HEK293 (cell line): ENCODE measurements at regions not wholly inside any gene's neighbourhood (a gene's known extent, or its start where the extent isn't known, plus 50 kb on each side); places are given as distances from the start of the nearest gene placed in this dataset.

Experiments
- GLIS1 ChIP-seq: fragments of 450-650 bp; formaldehyde crosslinking; IDR thresholded peaks from 2 replicates; pipeline ENCODE4 v1.5.1; 2016; ENCODE audit warnings: missing biosample characterization, missing genetic modification characterization
- KLF10 ChIP-seq: fragments of 450-650 bp; IDR thresholded peaks from 2 replicates; pipeline ENCODE4 v1.5.1; 2018; ENCODE audit warnings: missing biosample characterization, mild to moderate bottlenecking, missing genetic modification characterization
- KLF8 ChIP-seq: fragments of 450-650 bp; formaldehyde crosslinking; IDR thresholded peaks from 2 replicates; pipeline ENCODE4 v1.5.1; 2016; ENCODE audit warnings: missing biosample characterization, missing genetic modification characterization
- OSR2 ChIP-seq: fragments of 450-650 bp; formaldehyde crosslinking; IDR thresholded peaks from 2 replicates; pipeline ENCODE4 v1.5.1; 2016; ENCODE audit warnings: missing biosample characterization, missing genetic modification characterization
- SCRT1 ChIP-seq: fragments of 450-650 bp; formaldehyde crosslinking; IDR thresholded peaks from 2 replicates; pipeline ENCODE4 v1.5.1; 2016; ENCODE audit warnings: missing biosample characterization, missing genetic modification characterization, borderline replicate concordance
- ZNF157 ChIP-seq: fragments of 450-650 bp; formaldehyde crosslinking; IDR thresholded peaks from 2 replicates; pipeline ENCODE4 v1.5.1; 2016; ENCODE audit warnings: missing biosample characterization, missing genetic modification characterization
- ZNF19 ChIP-seq: fragments of 450-650 bp; formaldehyde crosslinking; IDR thresholded peaks from 2 replicates; pipeline ENCODE4; 2016; ENCODE audit warnings: missing biosample characterization, missing genetic modification characterization, low read depth
- ZNF211 ChIP-seq: fragments of 450-650 bp; formaldehyde crosslinking; IDR thresholded peaks from 2 replicates; pipeline ENCODE4 v1.5.1; 2016; ENCODE audit warnings: low read depth, missing biosample characterization, missing genetic modification characterization
- ZNF221 ChIP-seq: fragments of 450-650 bp; formaldehyde crosslinking; IDR thresholded peaks from 2 replicates; pipeline ENCODE4 v1.5.1; 2017; ENCODE audit warnings: missing biosample characterization, missing genetic modification characterization, borderline replicate concordance
- ZNF274 ChIP-seq, 2 experiments: fragments of 200-500 bp in 1 of 2; fragments of 450-650 bp in 1 of 2; sonication (Bioruptor generic) in 1 of 2; formaldehyde crosslinking in 1 of 2; IDR thresholded peaks; 2 replicates each; pipeline versions ENCODE4 v1.5.1 to v1.6.1; 2014 to 2016; ENCODE audit warnings: borderline replicate concordance in 1 of 2, inconsistent platforms in 1 of 2, low read length in 1 of 2, missing biosample characterization in 1 of 2, missing genetic modification characterization in 1 of 2
- ZNF302 ChIP-seq: fragments of 450-650 bp; formaldehyde crosslinking; IDR thresholded peaks from 2 replicates; pipeline ENCODE4 v1.5.1; 2016; ENCODE audit warnings: missing biosample characterization, missing genetic modification characterization, low read depth
- ZNF404 ChIP-seq: fragments of 450-650 bp; formaldehyde crosslinking; IDR thresholded peaks from 2 replicates; pipeline ENCODE4 v1.5.1; 2017; ENCODE audit warnings: missing biosample characterization, missing genetic modification characterization
- ZNF48 ChIP-seq: fragments of 450-650 bp; formaldehyde crosslinking; IDR thresholded peaks from 2 replicates; pipeline ENCODE4 v1.5.1; 2016; ENCODE audit warnings: missing biosample characterization, missing genetic modification characterization
- ZNF610 ChIP-seq: fragments of 450-650 bp; formaldehyde crosslinking; IDR thresholded peaks from 2 replicates; pipeline ENCODE4 v1.5.1; 2016; ENCODE audit warnings: missing biosample characterization, missing genetic modification characterization, borderline replicate concordance
- ZNF629 ChIP-seq: fragments of 450-650 bp; formaldehyde crosslinking; IDR thresholded peaks from 2 replicates; pipeline ENCODE4 v1.5.1; 2017; ENCODE audit warnings: missing biosample characterization, missing genetic modification characterization
- ZNF785 ChIP-seq: fragments of 450-650 bp; formaldehyde crosslinking; IDR thresholded peaks from 2 replicates; pipeline ENCODE4 v1.5.1; 2016; ENCODE audit warnings: missing biosample characterization, missing genetic modification characterization
- ZNF837 ChIP-seq: fragments of 450-650 bp; formaldehyde crosslinking; IDR thresholded peaks from 2 replicates; pipeline ENCODE4 v1.5.1; 2016; ENCODE audit warnings: missing biosample characterization, missing genetic modification characterization
- TF ChIP-seq, protein P1 (sequence below): fragments of 450-650 bp; formaldehyde crosslinking; IDR thresholded peaks from 2 replicates; pipeline ENCODE4 v1.5.1; 2016; ENCODE audit warnings: missing biosample characterization, missing genetic modification characterization
- TF ChIP-seq, protein P2 (sequence below): fragments of 450-650 bp; formaldehyde crosslinking; IDR thresholded peaks from 2 replicates; pipeline ENCODE4 v1.5.1; 2016; ENCODE audit warnings: missing biosample characterization, missing genetic modification characterization
- TF ChIP-seq, protein P3 (sequence below): fragments of 450-650 bp; formaldehyde crosslinking; IDR thresholded peaks from 2 replicates; pipeline ENCODE4 v1.5.1; 2016; ENCODE audit warnings: missing biosample characterization, missing genetic modification characterization
- TF ChIP-seq, protein P4 (sequence below): fragments of 450-650 bp; formaldehyde crosslinking; IDR thresholded peaks from 2 replicates; pipeline ENCODE4 v1.5.1; 2016; ENCODE audit warnings: missing biosample characterization, missing genetic modification characterization, low read depth
- TF ChIP-seq, protein P5 (sequence below): fragments of 450-650 bp; formaldehyde crosslinking; IDR thresholded peaks from 2 replicates; pipeline ENCODE4 v1.5.1; 2016; ENCODE audit warnings: missing biosample characterization, missing genetic modification characterization
- TF ChIP-seq, protein P6 (sequence below): fragments of 450-650 bp; formaldehyde crosslinking; IDR thresholded peaks from 2 replicates; pipeline ENCODE4 v1.5.1; 2016; ENCODE audit warnings: missing biosample characterization, missing genetic modification characterization
- TF ChIP-seq, protein P7 (sequence below): fragments of 450-650 bp; formaldehyde crosslinking; IDR thresholded peaks from 2 replicates; pipeline ENCODE4 v1.5.1; 2016; ENCODE audit warnings: missing biosample characterization, missing genetic modification characterization
- TF ChIP-seq, protein P8 (sequence below): IDR thresholded peaks from 2 replicates; pipeline ENCODE4 v1.6.1; 2011; ENCODE audit warnings: mild to moderate bottlenecking, low read depth, low read length, borderline replicate concordance

DNA sequence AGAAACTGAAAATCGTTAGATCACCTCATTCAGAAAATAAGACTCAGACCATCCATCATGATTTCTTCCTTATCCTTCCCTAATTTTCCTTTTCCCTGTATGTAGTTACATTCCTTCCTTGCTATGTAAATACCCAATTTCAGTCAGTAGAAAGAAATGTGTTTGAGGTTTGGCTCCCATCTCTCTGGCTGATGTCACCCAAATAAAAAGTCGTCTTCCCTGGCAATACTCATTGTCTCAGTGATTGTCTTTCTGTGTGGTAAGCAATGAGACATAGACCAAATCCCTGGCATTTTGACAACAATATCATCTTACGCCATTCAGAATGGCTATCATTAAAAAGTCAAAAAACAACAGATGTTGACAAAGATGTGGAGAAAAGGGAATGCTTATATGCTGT is 303.9 kb upstream of the EDIL3 start (continued):
- TF ChIP-seq ZNF274 (IDR thresholded peaks at IDR 0.05; ENCODE audit: low read length) (no peak), ZNF274 (tag by site-specific recombination; IDR thresholded peaks at IDR 0.05; ENCODE audit: borderline replicate concordance) (no peak), ZNF221 (tag by site-specific recombination) (no peak), ZNF610 (tag by site-specific recombination) (no peak), ZNF837 (tag by site-specific recombination) (no peak), ZNF48 (no peak), OSR2 (tag by site-specific recombination) (no peak), KLF8 (tag by site-specific recombination) (peak; percentile 28; the same call in 1 of the 2 replicates), ZNF302 (tag by site-specific recombination) (no peak), ZNF211 (no peak), ZNF19 (tag by site-specific recombination) (no peak), ZNF785 (tag by site-specific recombination) (no peak), ZNF404 (tag by site-specific recombination) (no peak), ZNF157 (no peak), SCRT1 (no peak), KLF10 (no peak), GLIS1 (tag by site-specific recombination) (no peak), ZNF629 (tag by site-specific recombination) (peak; percentile 50)
- TF ChIP-seq, protein P1, sequence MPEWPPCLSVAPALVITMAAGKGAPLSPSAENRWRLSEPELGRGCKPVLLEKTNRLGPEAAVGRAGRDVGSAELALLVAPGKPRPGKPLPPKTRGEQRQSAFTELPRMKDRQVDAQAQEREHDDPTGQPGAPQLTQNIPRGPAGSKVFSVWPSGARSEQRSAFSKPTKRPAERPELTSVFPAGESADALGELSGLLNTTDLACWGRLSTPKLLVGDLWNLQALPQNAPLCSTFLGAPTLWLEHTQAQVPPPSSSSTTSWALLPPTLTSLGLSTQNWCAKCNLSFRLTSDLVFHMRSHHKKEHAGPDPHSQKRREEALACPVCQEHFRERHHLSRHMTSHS, result no peak
- TF ChIP-seq, protein P2, sequence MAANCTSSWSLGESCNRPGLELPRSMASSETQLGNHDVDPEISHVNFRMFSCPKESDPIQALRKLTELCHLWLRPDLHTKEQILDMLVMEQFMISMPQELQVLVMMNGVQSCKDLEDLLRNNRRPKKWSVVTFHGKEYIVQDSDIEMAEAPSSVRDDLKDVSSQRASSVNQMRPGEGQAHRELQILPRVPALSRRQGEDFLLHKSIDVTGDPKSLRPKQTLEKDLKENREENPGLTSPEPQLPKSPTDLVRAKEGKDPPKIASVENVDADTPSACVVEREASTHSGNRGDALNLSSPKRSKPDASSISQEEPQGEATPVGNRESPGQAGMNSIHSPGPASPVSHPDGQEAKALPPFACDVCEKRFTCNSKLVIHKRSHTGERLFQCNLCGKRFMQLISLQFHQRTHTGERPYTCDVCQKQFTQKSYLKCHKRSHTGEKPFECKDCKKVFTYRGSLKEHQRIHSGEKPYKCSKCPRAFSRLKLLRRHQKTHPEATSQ, result no peak
- TF ChIP-seq, protein P3, sequence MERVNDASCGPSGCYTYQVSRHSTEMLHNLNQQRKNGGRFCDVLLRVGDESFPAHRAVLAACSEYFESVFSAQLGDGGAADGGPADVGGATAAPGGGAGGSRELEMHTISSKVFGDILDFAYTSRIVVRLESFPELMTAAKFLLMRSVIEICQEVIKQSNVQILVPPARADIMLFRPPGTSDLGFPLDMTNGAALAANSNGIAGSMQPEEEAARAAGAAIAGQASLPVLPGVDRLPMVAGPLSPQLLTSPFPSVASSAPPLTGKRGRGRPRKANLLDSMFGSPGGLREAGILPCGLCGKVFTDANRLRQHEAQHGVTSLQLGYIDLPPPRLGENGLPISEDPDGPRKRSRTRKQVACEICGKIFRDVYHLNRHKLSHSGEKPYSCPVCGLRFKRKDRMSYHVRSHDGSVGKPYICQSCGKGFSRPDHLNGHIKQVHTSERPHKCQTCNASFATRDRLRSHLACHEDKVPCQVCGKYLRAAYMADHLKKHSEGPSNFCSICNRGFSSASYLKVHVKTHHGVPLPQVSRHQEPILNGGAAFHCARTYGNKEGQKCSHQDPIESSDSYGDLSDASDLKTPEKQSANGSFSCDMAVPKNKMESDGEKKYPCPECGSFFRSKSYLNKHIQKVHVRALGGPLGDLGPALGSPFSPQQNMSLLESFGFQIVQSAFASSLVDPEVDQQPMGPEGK, result no peak
- TF ChIP-seq, protein P4, sequence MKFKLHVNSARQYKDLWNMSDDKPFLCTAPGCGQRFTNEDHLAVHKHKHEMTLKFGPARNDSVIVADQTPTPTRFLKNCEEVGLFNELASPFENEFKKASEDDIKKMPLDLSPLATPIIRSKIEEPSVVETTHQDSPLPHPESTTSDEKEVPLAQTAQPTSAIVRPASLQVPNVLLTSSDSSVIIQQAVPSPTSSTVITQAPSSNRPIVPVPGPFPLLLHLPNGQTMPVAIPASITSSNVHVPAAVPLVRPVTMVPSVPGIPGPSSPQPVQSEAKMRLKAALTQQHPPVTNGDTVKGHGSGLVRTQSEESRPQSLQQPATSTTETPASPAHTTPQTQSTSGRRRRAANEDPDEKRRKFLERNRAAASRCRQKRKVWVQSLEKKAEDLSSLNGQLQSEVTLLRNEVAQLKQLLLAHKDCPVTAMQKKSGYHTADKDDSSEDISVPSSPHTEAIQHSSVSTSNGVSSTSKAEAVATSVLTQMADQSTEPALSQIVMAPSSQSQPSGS, result no peak
- TF ChIP-seq, protein P5, sequence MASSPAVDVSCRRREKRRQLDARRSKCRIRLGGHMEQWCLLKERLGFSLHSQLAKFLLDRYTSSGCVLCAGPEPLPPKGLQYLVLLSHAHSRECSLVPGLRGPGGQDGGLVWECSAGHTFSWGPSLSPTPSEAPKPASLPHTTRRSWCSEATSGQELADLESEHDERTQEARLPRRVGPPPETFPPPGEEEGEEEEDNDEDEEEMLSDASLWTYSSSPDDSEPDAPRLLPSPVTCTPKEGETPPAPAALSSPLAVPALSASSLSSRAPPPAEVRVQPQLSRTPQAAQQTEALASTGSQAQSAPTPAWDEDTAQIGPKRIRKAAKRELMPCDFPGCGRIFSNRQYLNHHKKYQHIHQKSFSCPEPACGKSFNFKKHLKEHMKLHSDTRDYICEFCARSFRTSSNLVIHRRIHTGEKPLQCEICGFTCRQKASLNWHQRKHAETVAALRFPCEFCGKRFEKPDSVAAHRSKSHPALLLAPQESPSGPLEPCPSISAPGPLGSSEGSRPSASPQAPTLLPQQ (tag by site-specific recombination), result peak; percentile 66
- TF ChIP-seq, protein P6, sequence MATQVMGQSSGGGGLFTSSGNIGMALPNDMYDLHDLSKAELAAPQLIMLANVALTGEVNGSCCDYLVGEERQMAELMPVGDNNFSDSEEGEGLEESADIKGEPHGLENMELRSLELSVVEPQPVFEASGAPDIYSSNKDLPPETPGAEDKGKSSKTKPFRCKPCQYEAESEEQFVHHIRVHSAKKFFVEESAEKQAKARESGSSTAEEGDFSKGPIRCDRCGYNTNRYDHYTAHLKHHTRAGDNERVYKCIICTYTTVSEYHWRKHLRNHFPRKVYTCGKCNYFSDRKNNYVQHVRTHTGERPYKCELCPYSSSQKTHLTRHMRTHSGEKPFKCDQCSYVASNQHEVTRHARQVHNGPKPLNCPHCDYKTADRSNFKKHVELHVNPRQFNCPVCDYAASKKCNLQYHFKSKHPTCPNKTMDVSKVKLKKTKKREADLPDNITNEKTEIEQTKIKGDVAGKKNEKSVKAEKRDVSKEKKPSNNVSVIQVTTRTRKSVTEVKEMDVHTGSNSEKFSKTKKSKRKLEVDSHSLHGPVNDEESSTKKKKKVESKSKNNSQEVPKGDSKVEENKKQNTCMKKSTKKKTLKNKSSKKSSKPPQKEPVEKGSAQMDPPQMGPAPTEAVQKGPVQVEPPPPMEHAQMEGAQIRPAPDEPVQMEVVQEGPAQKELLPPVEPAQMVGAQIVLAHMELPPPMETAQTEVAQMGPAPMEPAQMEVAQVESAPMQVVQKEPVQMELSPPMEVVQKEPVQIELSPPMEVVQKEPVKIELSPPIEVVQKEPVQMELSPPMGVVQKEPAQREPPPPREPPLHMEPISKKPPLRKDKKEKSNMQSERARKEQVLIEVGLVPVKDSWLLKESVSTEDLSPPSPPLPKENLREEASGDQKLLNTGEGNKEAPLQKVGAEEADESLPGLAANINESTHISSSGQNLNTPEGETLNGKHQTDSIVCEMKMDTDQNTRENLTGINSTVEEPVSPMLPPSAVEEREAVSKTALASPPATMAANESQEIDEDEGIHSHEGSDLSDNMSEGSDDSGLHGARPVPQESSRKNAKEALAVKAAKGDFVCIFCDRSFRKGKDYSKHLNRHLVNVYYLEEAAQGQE (tag by site-specific recombination), result no peak
- TF ChIP-seq, protein P7, sequence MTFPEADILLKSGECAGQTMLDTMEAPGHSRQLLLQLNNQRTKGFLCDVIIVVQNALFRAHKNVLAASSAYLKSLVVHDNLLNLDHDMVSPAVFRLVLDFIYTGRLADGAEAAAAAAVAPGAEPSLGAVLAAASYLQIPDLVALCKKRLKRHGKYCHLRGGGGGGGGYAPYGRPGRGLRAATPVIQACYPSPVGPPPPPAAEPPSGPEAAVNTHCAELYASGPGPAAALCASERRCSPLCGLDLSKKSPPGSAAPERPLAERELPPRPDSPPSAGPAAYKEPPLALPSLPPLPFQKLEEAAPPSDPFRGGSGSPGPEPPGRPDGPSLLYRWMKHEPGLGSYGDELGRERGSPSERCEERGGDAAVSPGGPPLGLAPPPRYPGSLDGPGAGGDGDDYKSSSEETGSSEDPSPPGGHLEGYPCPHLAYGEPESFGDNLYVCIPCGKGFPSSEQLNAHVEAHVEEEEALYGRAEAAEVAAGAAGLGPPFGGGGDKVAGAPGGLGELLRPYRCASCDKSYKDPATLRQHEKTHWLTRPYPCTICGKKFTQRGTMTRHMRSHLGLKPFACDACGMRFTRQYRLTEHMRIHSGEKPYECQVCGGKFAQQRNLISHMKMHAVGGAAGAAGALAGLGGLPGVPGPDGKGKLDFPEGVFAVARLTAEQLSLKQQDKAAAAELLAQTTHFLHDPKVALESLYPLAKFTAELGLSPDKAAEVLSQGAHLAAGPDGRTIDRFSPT (tag by site-specific recombination), result no peak
- TF ChIP-seq, protein P8, sequence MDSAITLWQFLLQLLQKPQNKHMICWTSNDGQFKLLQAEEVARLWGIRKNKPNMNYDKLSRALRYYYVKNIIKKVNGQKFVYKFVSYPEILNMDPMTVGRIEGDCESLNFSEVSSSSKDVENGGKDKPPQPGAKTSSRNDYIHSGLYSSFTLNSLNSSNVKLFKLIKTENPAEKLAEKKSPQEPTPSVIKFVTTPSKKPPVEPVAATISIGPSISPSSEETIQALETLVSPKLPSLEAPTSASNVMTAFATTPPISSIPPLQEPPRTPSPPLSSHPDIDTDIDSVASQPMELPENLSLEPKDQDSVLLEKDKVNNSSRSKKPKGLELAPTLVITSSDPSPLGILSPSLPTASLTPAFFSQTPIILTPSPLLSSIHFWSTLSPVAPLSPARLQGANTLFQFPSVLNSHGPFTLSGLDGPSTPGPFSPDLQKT, result no peak
